Body of pancreas (tissue), 4 donors: ENCODE measurements at regions not wholly inside any gene's neighbourhood (a gene's known extent, or its start where the extent isn't known, plus 50 kb on each side); places are given as distances from the start of the nearest gene placed in this dataset.

Source experiments
- CTCF ChIP-seq, 7 experiments: fragments of 450-650 bp in 4 of 7; fragments of 200-600 bp in 3 of 7; sonication (generic) in 3 of 7; IDR thresholded peaks; one replicate each; pipeline ENCODE4 v1.5.1; 2016 to 2019; ENCODE audit warnings: antibody characterized with exemption in 7 of 7
- POLR2A ChIP-seq, 3 donors: fragments of 450-650 bp; IDR thresholded peaks; one replicate each; pipeline ENCODE4 v1.6.1; 2016; ENCODE audit warnings: antibody characterized with exemption in 3 of 3, mild to moderate bottlenecking in 2 of 3

- no peak for TF ChIP-seq POLR2A (IDR thresholded peaks at IDR 0.05)
- no peak for TF ChIP-seq CTCF (IDR thresholded peaks at IDR 0.05)
Measured at GRCh38 chr11:112643416-112643815, 317.8 kb upstream of the NCAM1 start.
